ENCODE measurements at regions not wholly inside any gene's neighbourhood (a gene's known extent, or its start where the extent isn't known, plus 50 kb on each side); places are given as distances from the start of the nearest gene placed in this dataset.

- DNase-seq (no peak), ATAC-seq (ENCODE audit: insufficient read depth, low FRiP score) (no peak)
- Histone ChIP-seq H3K9ac (ENCODE audit: insufficient read depth in 1 of 2, low read length in 2 of 2) (no peak overlapping the region), H3K27ac (ENCODE audit: low read depth in 1 of 2, low read length in 1 of 2) (no peak overlapping the region), H3K4me3 (no peak overlapping the region), H3K9me3 (ENCODE audit: control insufficient read depth in 4 of 4, insufficient read depth in 3 of 4, low read length in 3 of 4) (peaks cover 0 to 12% (median 7%) of the 10 kb centered on the region in 4 donors), H3K36me3 (ENCODE audit: control insufficient read depth in 4 of 4, insufficient read depth in 4 of 4, low read length in 4 of 4) (no peaks in the 10 kb centered on the region), H3K27me3 (ENCODE audit: control insufficient read depth in 3 of 3, insufficient read depth in 3 of 3, low read length in 2 of 3) (no peaks in the 10 kb centered on the region), H3K4me1 (ENCODE audit: control insufficient read depth in 5 of 5, insufficient read depth in 5 of 5, low read length in 5 of 5) (no peaks in the 10 kb centered on the region)
- 74 to 91% methylated on average over 1 of the region's 1 CpG for WGBS, 2 donors
- no peak for TF ChIP-seq CTCF (IDR thresholded peaks at IDR 0.05; ENCODE audit: control extremely low read depth, extremely low read depth)
Measured at GRCh38 chr21:22535630-22536029, 1537.4 kb downstream of the NCAM2 start.

- H3K36me3 ChIP-seq (ENCODE audit: control insufficient read depth in 4 of 4, insufficient read depth in 4 of 4, low read length in 4 of 4), result no peaks in the 10 kb centered on the region
- no peak overlapping the region for H3K9ac ChIP-seq (ENCODE audit: insufficient read depth in 1 of 2, low read length in 2 of 2)
- H3K27ac ChIP-seq (ENCODE audit: low read depth in 1 of 2, low read length in 1 of 2), result no peak overlapping the region
- H3K4me1 ChIP-seq (ENCODE audit: control insufficient read depth in 5 of 5, insufficient read depth in 5 of 5, low read length in 5 of 5), result no peaks in the 10 kb centered on the region
- no peak overlapping the region for H3K4me3 ChIP-seq
- TF ChIP-seq CTCF (IDR thresholded peaks at IDR 0.05; ENCODE audit: control extremely low read depth, extremely low read depth), result no peak
- peaks cover 0 to 13% (median 8%) of the 10 kb centered on the region in 4 donors for H3K9me3 ChIP-seq (ENCODE audit: control insufficient read depth in 4 of 4, insufficient read depth in 3 of 4, low read length in 3 of 4)
- DNase-seq (no peak), ATAC-seq (ENCODE audit: insufficient read depth, low FRiP score) (no peak)
- no peaks in the 10 kb centered on the region for H3K27me3 ChIP-seq (ENCODE audit: control insufficient read depth in 3 of 3, insufficient read depth in 3 of 3, low read length in 2 of 3)
Measured at GRCh38 chr21:22536509-22536908, 1538.3 kb downstream of the NCAM2 start.

- WGBS, 2 donors, result 51 to 77% methylated on average over 2 of the region's 2 CpGs
- H3K9ac ChIP-seq (ENCODE audit: insufficient read depth in 1 of 2, low read length in 2 of 2), result no peak overlapping the region
- DNase-seq (no peak), ATAC-seq (ENCODE audit: insufficient read depth, low FRiP score) (no peak)
- TF ChIP-seq CTCF (IDR thresholded peaks at IDR 0.05; ENCODE audit: control extremely low read depth, extremely low read depth), result no peak
- H3K4me3 ChIP-seq, result no peak overlapping the region
- H3K27me3 ChIP-seq (ENCODE audit: control insufficient read depth in 3 of 3, insufficient read depth in 3 of 3, low read length in 2 of 3), result no peaks in the 10 kb centered on the region
- H3K27ac ChIP-seq (ENCODE audit: low read depth in 1 of 2, low read length in 1 of 2), result no peak overlapping the region
- H3K4me1 ChIP-seq (ENCODE audit: control insufficient read depth in 5 of 5, insufficient read depth in 5 of 5, low read length in 5 of 5), result no peaks in the 10 kb centered on the region
- no peaks in the 10 kb centered on the region for H3K36me3 ChIP-seq (ENCODE audit: control insufficient read depth in 4 of 4, insufficient read depth in 4 of 4, low read length in 4 of 4)
- H3K9me3 ChIP-seq (ENCODE audit: control insufficient read depth in 4 of 4, insufficient read depth in 3 of 4, low read length in 3 of 4), result peaks cover 0 to 9% (median 0%) of the 10 kb centered on the region in 4 donors
Measured at GRCh38 chr21:22544747-22545146, 1546.5 kb downstream of the NCAM2 start.

- Histone ChIP-seq H3K4me1 (ENCODE audit: control insufficient read depth in 5 of 5, insufficient read depth in 5 of 5, low read length in 5 of 5) (no peaks in the 10 kb centered on the region), H3K27ac (ENCODE audit: low read depth in 1 of 2, low read length in 1 of 2) (no peak overlapping the region), H3K9me3 (ENCODE audit: control insufficient read depth in 4 of 4, insufficient read depth in 3 of 4, low read length in 3 of 4) (no peaks in the 10 kb centered on the region), H3K27me3 (ENCODE audit: control insufficient read depth in 3 of 3, insufficient read depth in 3 of 3, low read length in 2 of 3) (no peaks in the 10 kb centered on the region), H3K36me3 (ENCODE audit: control insufficient read depth in 4 of 4, insufficient read depth in 4 of 4, low read length in 4 of 4) (no peaks in the 10 kb centered on the region), H3K9ac (ENCODE audit: insufficient read depth in 1 of 2, low read length in 2 of 2) (no peak overlapping the region), H3K4me3 (no peak overlapping the region)
- no peak for TF ChIP-seq CTCF (IDR thresholded peaks at IDR 0.05; ENCODE audit: control extremely low read depth, extremely low read depth)
- DNase-seq, result no peak
- ATAC-seq (ENCODE audit: insufficient read depth, low FRiP score), result no peak
Measured at GRCh38 chr21:22552390-22552789, 1554.2 kb downstream of the NCAM2 start.

All from lung (tissue), 11 donors.